Astrocyte of the hippocampus (primary cell): ENCODE measurements at regions not wholly inside any gene's neighbourhood (a gene's known extent, or its start where the extent isn't known, plus 50 kb on each side); places are given as distances from the start of the nearest gene placed in this dataset.
A peak's percentile ranks its signal among the peaks of the same experiment; 100 is the strongest.

Experiments
- DNase-seq: peaks from one replicate; pipeline ENCODE4 v3.0.0; 2011; ENCODE audit warnings: low read depth, low spot score

DNA sequence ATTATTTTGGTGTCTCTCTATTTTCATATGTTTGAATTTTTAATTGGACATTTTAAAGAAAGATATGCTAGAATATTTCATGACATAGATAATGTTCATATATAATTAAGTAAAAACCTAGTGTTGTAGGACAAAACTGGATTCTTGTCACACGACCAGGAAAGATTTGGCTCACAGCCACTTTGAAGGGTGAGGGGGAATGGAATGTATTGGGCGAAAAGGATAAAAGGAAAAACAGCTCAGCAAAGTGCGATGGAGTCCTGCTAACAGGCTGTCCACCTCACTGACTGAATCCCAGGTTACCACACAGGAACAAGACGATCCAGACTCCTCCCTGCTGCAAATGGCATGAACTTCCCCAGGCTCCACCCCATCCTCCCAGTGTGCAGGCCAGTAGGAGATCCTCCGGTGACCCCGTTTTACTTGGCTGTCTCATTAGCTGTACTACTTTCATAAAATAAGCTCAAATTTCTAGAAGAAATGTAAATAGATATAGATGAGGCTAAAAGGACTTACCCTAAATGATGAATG lies 186.2 kb downstream of the CD47 start:
- DNase-seq: peak; percentile 58

GRCh38 chr3:107899990-107900651 lies 190.7 kb downstream of the CD47 start:
- no peak for DNase-seq

DNA sequence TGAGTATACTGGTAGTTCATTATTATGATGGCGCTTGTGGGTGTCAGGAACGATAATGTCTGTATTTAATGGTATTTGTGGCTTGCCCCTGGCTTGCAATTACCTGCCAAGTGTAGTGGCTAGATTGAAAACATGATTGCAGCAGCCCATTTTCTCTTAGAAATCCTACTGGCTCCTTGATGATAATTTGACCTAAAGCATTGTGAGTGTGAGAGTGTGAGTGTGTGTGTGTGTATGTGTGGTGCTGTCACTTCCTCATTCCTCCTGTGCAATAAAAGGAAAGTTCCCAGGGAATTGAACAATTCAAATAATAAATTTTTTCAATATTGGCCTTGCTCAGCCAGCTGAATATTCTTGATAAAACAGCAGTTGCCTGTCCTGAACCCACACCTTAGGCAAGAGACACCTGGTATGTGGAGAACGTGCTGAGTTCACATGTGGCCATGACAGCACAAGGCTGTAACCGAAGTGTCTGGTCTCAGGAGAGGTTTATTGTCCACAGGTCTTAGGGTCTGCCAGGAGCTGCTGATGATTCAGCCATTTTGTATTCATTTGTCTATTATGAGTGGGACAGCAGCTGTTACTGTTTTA lies 193.3 kb downstream of the CD47 start:
- DNase-seq: peak; percentile 53

- no peak for DNase-seq
These were observed 195.8 kb downstream of the CD47 start for GRCh38 chr3:107894998-107895397.

DNA sequence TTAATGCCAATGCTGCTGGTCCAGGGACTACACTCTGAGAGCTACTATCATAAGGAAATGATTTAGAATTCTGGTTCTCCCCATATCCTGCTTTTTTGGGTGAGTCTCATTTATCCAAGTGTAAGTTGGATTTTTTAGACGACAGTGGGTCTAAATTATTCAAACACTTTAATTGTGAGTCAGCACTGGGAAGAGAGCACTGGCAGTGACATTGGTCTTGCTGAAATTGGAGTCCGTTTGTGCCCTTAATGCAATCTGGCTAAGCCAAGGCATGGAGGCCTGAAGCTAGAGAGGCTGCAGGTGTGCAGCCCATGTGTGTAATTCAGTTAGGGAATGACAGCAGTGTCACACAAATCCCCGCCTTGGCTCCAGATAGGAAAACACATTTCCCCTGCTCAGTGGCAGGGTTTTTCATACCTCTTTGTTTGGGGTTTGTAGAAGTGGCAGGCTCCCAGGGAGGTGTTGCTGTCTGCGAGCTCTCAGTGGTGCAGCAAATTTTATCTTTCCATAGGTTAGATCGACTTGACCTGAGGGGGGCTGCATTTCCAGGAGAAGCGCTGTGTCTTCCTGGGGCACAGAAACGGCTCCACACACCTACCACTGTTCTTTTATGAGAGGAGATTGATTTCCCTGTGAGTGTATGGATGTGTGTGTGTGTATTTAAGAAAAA lies 197.7 kb downstream of the CD47 start:
- peak; percentile 39 for DNase-seq

GRCh38 chr3:107884719-107885460 lies 205.9 kb downstream of the CD47 start:
- DNase-seq: peak; percentile 65

DNA sequence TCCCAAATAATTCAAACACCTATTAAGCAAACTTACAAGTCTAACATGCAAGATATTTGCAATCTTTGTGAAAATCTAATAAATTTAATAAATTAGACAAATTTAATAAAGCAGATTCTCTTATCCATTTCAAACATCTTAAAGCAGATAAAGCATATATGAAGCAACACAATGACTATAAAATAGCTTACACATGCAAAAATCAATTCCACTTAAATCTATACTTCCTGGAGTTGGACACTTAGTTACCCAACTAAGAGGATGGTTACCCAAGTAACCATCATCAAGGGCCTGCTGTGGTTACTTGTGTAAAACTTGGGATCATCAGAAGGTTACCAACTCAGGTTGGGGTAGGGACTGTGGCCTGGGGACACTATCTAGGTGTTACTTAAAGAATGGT lies 206.8 kb downstream of the CD47 start:
- DNase-seq: no peak

DNA sequence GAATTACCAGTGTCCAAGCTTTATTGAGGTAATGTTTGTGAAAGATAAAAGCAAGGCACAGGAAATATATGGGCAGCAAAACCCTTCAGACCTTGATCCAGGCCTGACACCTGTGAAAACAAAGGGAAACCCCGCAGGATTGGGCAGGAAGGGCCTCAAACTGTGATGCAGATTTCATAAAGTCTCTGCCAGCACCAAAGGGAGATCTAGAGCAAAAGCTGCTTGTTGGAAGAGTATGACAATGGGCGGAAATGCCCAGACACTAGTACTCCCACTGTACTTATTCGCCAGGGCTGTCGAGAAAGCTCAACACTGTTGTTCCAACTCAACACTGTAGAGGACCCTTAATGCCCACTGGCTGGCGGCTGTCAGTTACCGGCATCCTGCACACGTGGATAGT lies 207.9 kb downstream of the CD47 start:
- no peak for DNase-seq

- no peak for DNase-seq
These were observed 208.6 kb downstream of the CD47 start for GRCh38 chr3:107882261-107882660.

- DNase-seq: no peak
These were observed 209.3 kb downstream of the CD47 start for GRCh38 chr3:107881509-107881908.

DNA sequence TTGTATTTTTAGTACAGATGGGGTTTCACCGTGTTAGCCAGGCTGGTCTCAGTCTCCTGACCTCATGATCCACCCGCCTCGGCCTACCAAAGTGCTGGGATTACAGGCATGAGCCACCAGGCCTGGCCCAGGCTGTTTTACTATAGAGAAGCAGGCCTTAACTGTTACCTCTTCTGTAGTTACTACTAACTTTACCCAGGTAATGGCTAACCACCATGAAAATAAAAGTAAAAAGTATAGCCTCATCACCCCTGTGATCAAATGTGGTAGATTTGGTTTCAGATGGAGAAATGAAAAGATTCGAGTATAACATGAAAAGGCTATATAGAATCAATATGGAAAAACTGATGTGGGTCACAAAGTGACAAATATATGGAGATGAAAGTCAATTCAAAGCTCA lies 210.1 kb downstream of the CD47 start:
- no peak for DNase-seq

DNA sequence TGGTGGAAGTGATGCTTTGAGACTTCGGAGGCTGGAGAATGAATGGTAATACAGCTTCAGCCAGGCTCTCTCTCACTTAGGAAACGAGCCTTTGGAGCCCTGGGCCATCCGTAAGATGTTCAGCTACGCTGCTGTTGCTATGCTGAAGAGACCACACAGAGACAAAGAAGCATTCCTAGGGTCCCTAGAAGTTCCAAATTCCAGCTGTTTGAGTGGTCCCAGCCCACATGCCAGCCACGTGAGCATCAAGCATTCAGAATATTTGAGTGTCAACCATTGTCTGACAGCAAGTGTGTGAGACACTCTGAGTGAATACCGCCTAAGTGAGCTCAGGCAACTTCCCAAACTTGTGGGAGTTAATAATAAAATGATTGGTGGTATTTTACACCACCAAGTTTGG lies 212.9 kb downstream of the CD47 start:
- DNase-seq: no peak

GRCh38 chr3:107870943-107871638 lies 219.7 kb downstream of the CD47 start:
- no peak for DNase-seq

- no peak for DNase-seq
These were observed 220.7 kb downstream of the CD47 start for GRCh38 chr3:107870096-107870495.

GRCh38 chr3:107868449-107868848 lies 222.4 kb downstream of the CD47 start:
- DNase-seq: no peak

GRCh38 chr3:107861904-107862303 lies 228.9 kb downstream of the CD47 start:
- DNase-seq: no peak

DNA sequence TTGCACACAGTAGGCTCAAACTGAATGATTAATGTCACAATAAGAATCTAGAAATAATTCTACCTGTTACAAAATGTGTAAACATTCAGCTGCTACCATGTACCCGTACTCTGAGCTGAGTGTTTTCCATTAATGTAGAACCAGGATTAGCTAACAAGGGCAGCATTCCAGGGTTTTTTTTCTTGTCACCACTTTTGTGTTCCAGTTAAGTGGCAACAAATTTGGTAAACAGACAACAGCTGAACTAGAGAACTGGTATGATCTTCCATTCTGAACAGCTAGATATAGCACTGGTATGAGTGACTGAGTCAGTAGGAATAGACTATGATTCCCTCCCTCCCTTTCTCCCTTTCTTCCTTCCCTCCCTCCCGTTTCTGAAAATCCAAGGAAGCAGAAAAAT lies 229.4 kb downstream of the CD47 start:
- no peak for DNase-seq
